ENCODE measurements at regions not wholly inside any gene's neighbourhood (a gene's known extent, or its start where the extent isn't known, plus 50 kb on each side); places are given as distances from the start of the nearest gene placed in this dataset.
"Not testable (repeated sequence)": the region's sequence is repeated elsewhere in the genome, so short reads cannot be mapped to it uniquely, and the experiment has no call there.

DNA sequence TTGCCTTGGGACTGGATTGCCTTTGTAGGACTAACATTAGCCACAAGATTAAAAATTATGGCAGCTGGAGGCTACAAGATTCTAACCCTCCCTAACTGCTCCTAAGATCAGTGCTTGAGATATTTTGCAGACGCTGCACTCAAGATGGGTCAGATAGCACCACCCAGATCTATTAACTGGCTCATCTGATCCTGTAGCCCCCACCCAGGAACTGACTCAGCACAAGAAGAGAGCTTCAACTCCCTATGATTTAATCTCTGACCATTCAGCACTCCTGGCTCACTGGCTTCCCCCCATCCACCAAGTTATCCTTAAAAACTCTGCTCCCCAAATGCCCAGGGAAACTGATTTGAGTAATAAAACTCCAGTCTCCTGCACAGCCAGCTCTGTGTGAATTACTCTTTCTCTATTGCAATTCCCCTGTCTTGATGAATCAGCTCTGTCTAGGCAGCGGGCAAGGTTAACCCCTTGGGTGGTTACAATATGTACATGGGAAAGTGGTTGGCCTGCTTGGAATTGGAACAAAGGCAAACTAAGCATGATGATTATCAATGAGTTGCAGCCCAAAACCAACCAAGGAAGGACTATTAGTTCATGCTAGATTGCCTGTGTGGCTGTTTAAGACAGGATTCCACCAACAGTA lies 111.3 kb downstream of the OR2B2 start:
- Histone ChIP-seq H3K27me3 (replicated peaks; ENCODE audit: control insufficient read depth, insufficient read depth, low read length) (no peaks in the 10 kb centered on the region), H3K36me3 (ENCODE audit: control insufficient read depth, insufficient read depth, low read length) (no peaks in the 10 kb centered on the region), H3K4me3 (replicated peaks; ENCODE audit: low read depth, low read length) (no peak overlapping the region)
- TF ChIP-seq, protein P1, sequence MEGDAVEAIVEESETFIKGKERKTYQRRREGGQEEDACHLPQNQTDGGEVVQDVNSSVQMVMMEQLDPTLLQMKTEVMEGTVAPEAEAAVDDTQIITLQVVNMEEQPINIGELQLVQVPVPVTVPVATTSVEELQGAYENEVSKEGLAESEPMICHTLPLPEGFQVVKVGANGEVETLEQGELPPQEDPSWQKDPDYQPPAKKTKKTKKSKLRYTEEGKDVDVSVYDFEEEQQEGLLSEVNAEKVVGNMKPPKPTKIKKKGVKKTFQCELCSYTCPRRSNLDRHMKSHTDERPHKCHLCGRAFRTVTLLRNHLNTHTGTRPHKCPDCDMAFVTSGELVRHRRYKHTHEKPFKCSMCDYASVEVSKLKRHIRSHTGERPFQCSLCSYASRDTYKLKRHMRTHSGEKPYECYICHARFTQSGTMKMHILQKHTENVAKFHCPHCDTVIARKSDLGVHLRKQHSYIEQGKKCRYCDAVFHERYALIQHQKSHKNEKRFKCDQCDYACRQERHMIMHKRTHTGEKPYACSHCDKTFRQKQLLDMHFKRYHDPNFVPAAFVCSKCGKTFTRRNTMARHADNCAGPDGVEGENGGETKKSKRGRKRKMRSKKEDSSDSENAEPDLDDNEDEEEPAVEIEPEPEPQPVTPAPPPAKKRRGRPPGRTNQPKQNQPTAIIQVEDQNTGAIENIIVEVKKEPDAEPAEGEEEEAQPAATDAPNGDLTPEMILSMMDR (IDR thresholded peaks at IDR 0.05; ENCODE audit: insufficient read depth, low read length, poor library complexity, severe bottlenecking) = no peak
- DNase-seq (ENCODE audit: extremely low read depth, insufficient read length) = no peak

DNA sequence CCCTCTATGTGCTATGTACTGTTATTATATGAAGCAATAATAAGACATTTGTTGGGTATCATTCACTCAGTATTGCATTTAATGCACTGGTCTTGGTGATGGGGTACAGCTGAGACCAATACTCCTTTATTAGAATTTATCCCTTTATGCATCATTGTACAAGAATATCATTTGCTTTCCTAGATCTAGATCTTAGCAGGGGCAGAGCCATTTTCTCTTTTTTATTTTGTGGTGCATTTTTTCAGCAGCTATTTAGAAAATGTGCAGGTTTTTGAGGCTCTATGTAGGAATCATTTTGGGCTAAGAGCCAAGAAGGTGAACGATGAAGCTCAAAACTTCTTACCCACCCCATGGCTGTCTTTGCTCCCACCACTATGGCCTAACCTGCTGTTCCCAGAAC lies 114.2 kb downstream of the OR2B2 start:
- H3K4me3 ChIP-seq (replicated peaks; ENCODE audit: low read depth, low read length) = no peak overlapping the region

DNA sequence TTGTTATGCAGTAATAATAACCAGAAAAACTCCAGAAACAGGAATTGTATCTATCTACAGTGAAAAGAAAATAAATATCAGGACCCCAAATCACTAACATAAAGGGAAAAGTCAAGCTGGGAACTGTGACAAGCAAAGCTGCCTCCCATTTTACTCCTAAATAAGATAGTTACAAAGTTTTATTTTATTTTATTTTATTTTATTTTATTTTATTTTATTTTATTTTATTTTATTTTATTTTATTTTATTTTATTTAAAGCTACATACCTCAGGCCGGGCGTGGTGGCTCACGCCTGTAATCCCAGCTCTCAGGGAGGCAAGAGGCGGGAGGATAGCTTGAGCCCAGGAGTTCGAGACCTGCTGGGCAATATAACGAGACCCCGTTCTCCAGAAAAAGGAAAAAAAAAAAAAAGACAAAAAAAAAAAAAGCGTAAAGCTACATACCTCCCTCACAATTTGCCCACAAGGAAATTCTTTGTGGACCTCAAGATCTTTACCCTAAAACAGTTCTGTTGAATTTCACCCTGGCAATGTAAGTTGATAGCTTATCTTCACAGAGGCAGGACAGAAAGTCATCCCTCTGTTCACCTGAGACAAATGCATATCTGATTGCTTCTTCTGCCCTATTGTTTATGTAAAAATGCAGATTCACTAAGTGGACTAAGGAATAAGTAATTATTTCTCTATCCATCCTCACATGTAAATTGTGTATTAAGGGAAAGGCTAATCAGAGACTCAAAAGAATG lies 115.3 kb downstream of the OR2B2 start:
- DNase-seq (ENCODE audit: extremely low read depth, insufficient read length); H3K36me3 ChIP-seq (ENCODE audit: control insufficient read depth, insufficient read depth, low read length); H3K27me3 ChIP-seq (replicated peaks; ENCODE audit: control insufficient read depth, insufficient read depth, low read length); H3K4me3 ChIP-seq (replicated peaks; ENCODE audit: low read depth, low read length): not testable (repeated sequence)

More for the DNA sequence above, 114.2 kb downstream of the OR2B2 start:
- DNase-seq (ENCODE audit: extremely low read depth, insufficient read length) = no peak
- H3K27me3 ChIP-seq (replicated peaks; ENCODE audit: control insufficient read depth, insufficient read depth, low read length) = no peaks in the 10 kb centered on the region
- no peaks in the 10 kb centered on the region for H3K36me3 ChIP-seq (ENCODE audit: control insufficient read depth, insufficient read depth, low read length)
- TF ChIP-seq, protein P1 (IDR thresholded peaks at IDR 0.05; ENCODE audit: insufficient read depth, low read length, poor library complexity, severe bottlenecking) = no peak

DNA sequence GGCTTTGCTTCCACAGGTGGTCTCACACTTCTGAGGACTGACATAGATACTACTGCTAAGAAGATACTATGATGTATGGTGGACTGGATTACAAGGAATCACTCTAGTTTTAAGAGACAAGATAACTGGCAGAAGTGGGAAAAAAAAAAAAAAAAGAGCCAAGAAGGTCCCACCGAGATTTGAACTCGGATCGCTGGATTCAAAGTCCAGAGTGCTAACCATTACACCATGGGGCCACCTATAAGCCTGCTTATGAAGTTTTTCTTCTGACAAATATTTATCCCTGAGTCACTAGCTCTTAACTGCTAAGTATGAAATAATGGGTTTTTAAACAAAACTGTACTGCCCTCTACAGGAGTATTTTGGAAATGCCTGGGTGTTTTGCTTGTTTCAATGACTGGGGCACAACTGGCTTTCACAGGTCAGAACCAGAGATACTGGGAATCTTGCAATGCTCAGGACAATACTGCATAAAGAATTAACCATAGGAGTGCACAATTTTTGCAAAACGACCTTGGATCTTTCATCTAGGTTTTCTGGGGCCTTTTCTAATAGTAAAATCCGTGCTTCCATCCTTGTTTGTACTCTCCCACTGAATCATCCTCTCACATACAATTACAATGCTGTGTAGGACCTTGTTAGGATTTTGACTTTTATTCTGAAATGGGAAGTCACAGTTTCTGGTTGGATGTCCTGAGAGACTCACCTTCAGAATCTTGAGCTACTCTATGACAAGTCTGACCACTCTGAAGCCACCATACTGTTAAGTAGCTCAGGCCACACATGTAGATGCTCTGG lies 116.3 kb downstream of the OR2B2 start:
- H3K4me3 ChIP-seq (replicated peaks; ENCODE audit: low read depth, low read length) = no peak overlapping the region
- H3K27me3 ChIP-seq (replicated peaks; ENCODE audit: control insufficient read depth, insufficient read depth, low read length) = no peaks in the 10 kb centered on the region
- no peaks in the 10 kb centered on the region for H3K36me3 ChIP-seq (ENCODE audit: control insufficient read depth, insufficient read depth, low read length)
- DNase-seq (ENCODE audit: extremely low read depth, insufficient read length) = no peak
- TF ChIP-seq, protein P1 (IDR thresholded peaks at IDR 0.05; ENCODE audit: insufficient read depth, low read length, poor library complexity, severe bottlenecking) = peak; percentile 69

DNA sequence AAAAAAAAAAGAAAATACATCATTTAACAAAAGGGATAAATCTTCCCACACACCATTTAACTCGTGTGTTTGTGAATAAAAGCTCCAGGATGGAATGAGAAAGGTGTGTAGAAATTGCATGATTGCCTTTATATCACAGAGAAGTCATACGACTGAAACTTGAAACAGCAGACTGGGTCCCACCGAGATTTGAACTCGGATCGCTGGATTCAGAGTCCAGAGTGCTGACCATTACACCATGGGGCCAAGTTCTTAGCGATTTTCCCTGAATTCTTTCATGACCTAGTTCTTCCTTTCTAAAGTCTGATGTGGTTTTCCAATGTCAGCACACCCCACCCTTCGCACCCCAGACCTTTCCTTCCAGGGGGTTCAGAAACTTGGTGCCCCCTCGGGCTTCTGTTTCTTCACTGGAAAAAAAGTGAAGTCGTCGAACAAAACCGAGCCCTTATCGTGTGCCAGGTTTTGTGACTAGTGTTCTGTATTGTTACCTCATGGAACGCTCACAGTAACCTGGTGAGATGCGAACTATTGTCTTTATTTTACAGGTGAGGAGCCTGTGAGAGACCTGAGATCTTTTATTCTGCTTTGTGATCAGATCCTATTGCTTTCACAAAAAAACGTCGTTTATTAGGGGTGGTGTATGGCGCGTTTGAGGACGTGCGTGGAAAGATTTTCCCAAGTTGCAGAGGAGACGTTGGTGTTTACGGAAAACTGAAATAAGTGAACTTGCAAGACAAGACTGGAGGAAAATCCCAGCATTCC lies 120.8 kb downstream of the OR2B2 start:
- H3K36me3 ChIP-seq (ENCODE audit: control insufficient read depth, insufficient read depth, low read length) = no peaks in the 10 kb centered on the region
- TF ChIP-seq, protein P1 (IDR thresholded peaks at IDR 0.05; ENCODE audit: insufficient read depth, low read length, poor library complexity, severe bottlenecking) = no peak
- peak; percentile 59 for DNase-seq (ENCODE audit: extremely low read depth, insufficient read length)
- peak overlapping the region; percentile 62 for H3K4me3 ChIP-seq (replicated peaks; ENCODE audit: low read depth, low read length)
- no peaks in the 10 kb centered on the region for H3K27me3 ChIP-seq (replicated peaks; ENCODE audit: control insufficient read depth, insufficient read depth, low read length)

DNA sequence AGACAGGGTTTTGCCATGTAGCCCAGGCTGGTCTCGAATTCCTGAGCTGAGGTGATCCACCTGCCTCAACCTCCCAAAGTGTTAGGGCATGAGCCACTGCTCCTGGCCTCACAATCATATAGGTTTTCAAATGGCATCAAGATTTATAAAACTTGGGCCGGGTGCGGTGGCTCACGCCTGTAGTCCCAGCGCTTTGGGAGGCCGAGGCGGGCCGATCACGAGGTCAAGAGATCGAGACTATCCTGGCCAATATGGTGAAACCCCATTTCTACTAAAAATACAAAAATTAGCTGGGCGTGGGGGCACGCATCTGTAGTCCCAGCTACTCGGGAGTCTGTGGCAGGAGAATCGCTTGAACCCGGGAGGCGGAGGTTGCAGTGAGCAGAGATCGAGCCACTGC lies 123.8 kb downstream of the OR2B2 start:
- not testable (repeated sequence) for H3K4me3 ChIP-seq (replicated peaks; ENCODE audit: low read depth, low read length); H3K27me3 ChIP-seq (replicated peaks; ENCODE audit: control insufficient read depth, insufficient read depth, low read length); H3K36me3 ChIP-seq (ENCODE audit: control insufficient read depth, insufficient read depth, low read length); DNase-seq (ENCODE audit: extremely low read depth, insufficient read length)
